Natural killer cell treated with Interleukin-12 subunit alpha and Interleukin-12 subunit beta and Interleukin-15 and Interleukin-18, amount 100 ng/mL, for 72 hours (primary cell): ENCODE measurements at regions not wholly inside any gene's neighbourhood (a gene's known extent, or its start where the extent isn't known, plus 50 kb on each side); places are given as distances from the start of the nearest gene placed in this dataset.
A peak's percentile ranks its signal among the peaks of the same experiment; 100 is the strongest.

Experiments
- ATAC-seq, 2 donors: fragments of 150-1000 bp; cut with Tn5 transposase in 1 of 2; sonication (Bioruptor Pico), chemical (Tn5 transposase) in 1 of 2; 2 replicates each; pipeline ENCODE4 v1.10.0; 2021
- DNase-seq: peaks from one replicate; pipeline ENCODE4 v3.0.0; 2022; ENCODE audit warnings: low spot score
- H3K27ac Mint-ChIP-seq, 2 donors: 1 replicate in 1 of 2; 2 replicates in 1 of 2; pipeline ENCODE4 v1.8.0; 2022; ENCODE audit warnings: mixed read lengths in 2 of 2, mild to moderate bottlenecking in 1 of 2, moderate library complexity in 1 of 2
- H3K27me3 Mint-ChIP-seq, 2 donors: 1 replicate in 1 of 2; 2 replicates in 1 of 2; pipeline ENCODE4 v1.8.0; 2022; ENCODE audit warnings: mixed read lengths in 2 of 2
- H3K36me3 Mint-ChIP-seq: one replicate; pipeline ENCODE4 v1.8.0; 2022; ENCODE audit warnings: mixed read lengths
- H3K4me1 Mint-ChIP-seq, 2 donors: 1 replicate in 1 of 2; 2 replicates in 1 of 2; pipeline ENCODE4 v1.8.0; 2022; ENCODE audit warnings: low read depth in 2 of 2, mixed read lengths in 2 of 2, mild to moderate bottlenecking in 1 of 2
- H3K4me3 Mint-ChIP-seq: one replicate; pipeline ENCODE4 v1.8.0; 2022; ENCODE audit warnings: mixed read lengths
- H3K9me3 Mint-ChIP-seq: 2 replicates; pipeline ENCODE4 v1.8.0; 2022; ENCODE audit warnings: mixed read lengths

DNA sequence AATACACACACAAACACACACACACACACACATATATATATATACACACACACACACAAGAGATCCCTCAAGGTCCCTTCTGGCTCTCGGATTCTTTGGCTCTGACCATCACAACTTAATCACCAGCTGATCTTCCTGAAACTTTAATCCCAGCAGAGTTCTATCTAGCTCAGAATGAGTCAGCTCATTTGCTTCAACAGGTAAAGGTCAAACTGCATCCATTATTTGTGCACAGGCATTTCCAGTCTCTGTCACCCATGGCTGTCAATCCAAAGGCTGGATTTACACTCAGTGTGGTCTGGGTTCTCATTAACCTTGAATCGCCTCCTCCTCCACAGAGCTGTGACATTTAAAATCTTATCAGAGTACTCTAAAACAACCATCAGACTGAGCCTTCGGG lies 113.3 kb upstream of the TMPO start:
- Mint-ChIP-seq H3K27me3 (no peaks in the 10 kb centered on the region), H3K36me3 (no peaks in the 10 kb centered on the region), H3K27ac (no peak overlapping the region), H3K4me3 (no peak overlapping the region), H3K9me3 (no peaks in the 10 kb centered on the region), H3K4me1 (peaks cover 31 to 37% of the 10 kb centered on the region in 2 donors)
- DNase-seq (no peak), ATAC-seq (no peak)

DNA sequence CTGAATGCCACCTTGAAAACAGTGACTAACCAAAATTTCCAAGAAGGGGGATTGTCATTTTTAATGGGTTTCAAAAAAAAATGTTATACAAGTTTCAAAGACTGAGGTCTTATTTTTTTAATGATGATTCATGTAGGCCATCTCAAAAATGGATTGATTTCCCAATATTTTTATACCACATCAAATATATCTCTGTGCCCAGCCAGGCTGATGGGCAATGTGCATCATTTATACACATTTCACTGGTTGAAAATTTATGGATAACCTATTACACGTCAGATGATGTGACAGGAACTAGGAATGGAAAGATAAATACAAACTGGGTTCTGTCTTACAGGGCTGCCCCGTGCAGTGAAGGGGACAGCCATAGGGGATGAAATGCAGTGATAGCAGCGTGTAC lies 112.7 kb upstream of the TMPO start:
- Mint-ChIP-seq H3K4me1 (peaks cover 25 to 33% of the 10 kb centered on the region in 2 donors), H3K27ac (no peak overlapping the region), H3K9me3 (no peaks in the 10 kb centered on the region), H3K4me3 (no peak overlapping the region), H3K36me3 (no peaks in the 10 kb centered on the region), H3K27me3 (no peaks in the 10 kb centered on the region)
- DNase-seq, result no peak
- no peak for ATAC-seq

DNA sequence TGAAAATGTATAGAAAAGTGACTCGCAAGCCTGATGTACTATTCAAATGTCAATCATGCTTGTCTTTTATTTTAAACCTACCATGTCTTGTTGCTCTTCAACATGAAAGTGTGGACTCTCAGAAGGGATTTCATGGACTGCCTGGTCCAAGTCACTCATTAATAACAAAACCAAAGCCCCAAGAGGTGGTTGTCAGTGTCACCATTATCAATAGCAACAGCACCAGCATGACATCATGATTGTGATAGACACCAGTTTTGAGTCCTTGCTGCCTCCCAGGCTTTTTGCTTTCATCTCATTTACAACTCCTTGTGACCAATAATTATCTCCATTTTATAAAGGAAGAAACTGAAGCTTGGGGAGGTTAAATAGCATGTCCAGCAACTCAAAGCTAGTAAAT lies 112.0 kb upstream of the TMPO start:
- Mint-ChIP-seq H3K4me3 (no peak overlapping the region), H3K27me3 (no peaks in the 10 kb centered on the region), H3K4me1 (peaks cover 26 to 33% of the 10 kb centered on the region in 2 donors), H3K9me3 (no peaks in the 10 kb centered on the region), H3K27ac (no peak overlapping the region), H3K36me3 (no peaks in the 10 kb centered on the region)
- DNase-seq (no peak), ATAC-seq (no peak)

DNA sequence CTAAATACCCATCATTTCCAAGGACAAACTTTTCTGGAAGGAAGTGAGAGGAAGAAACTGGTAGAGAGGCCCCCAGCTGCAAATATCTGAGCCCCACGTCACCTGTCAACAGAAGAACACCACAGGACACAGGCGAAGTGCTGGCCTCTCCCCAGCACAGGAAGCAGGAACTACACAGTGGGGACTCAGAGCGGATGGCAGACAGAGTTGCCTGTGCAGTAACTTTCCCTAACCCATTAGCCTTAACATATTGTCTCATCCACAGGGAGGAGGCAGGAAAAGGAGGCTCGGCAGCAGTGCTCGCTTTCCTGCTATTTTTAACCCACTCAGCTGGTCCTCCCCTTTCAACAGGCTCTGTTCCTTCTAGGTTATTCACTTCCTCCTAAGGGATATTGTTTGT lies 111.5 kb upstream of the TMPO start:
- H3K9me3 Mint-ChIP-seq, result no peaks in the 10 kb centered on the region
- ATAC-seq, result no peak
- no peak overlapping the region for H3K4me3 Mint-ChIP-seq
- H3K27me3 Mint-ChIP-seq, result no peaks in the 10 kb centered on the region
- DNase-seq, result no peak
- H3K36me3 Mint-ChIP-seq, result no peaks in the 10 kb centered on the region
- H3K27ac Mint-ChIP-seq, result no peak overlapping the region
- H3K4me1 Mint-ChIP-seq, result peaks cover 31 to 34% of the 10 kb centered on the region in 2 donors

DNA sequence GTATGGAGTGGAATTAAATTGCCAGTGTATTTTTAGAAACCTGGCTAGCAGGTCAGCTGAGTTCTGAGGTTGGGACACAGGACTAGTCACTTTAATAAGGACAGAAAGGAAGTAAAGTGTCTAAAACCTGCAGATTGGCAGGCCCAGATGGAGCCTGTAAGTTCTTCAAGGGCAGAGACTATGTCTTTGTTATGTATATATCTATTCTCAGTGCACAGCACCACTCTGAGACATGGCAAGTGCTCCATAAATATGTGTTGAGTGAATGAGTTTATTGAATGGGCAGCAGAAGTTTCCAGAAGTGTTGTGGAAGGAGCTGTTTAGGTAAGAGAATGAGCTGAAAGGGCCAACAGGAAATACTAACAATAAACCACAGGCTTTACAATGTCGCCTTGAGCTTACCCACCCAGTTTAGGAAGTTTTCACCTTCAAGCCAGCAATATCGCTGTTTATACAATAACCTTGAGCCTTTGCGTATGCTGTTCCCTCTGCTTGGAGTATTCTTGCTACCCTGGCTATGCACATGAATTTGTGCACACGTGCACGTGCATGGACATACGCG lies 109.5 kb upstream of the TMPO start:
- ATAC-seq, result no peak
- Mint-ChIP-seq H3K27ac (no peak overlapping the region), H3K4me1 (peaks cover 17 to 23% of the 10 kb centered on the region in 2 donors)

DNA sequence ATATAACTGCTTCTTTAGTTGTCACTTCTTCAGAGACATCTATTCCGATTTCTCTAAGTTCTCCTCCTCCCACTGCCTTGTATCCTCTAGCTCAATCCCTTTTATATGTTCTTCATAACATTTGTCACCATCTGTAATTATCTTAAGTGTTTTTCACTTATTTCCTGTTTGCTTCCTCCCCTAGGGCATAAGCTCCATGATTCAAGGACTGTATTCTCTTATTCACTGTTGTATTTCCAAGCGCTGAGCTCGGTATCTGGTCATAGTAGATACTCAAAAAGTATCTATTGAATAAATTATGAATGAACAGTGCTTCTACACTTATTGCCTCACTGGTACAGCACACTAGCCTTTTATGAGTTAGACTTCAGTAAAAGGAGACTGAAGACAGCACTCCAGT lies 109.0 kb upstream of the TMPO start:
- no peak for DNase-seq
- Mint-ChIP-seq H3K36me3 (no peaks in the 10 kb centered on the region), H3K9me3 (no peaks in the 10 kb centered on the region), H3K4me3 (no peak overlapping the region), H3K27ac (no peak overlapping the region), H3K27me3 (no peaks in the 10 kb centered on the region), H3K4me1 (peaks cover 17 to 23% of the 10 kb centered on the region in 2 donors)
- ATAC-seq, result no peak

More for the DNA sequence above, 109.5 kb upstream of the TMPO start:
- Mint-ChIP-seq H3K9me3 (no peaks in the 10 kb centered on the region), H3K4me3 (no peak overlapping the region), H3K36me3 (no peaks in the 10 kb centered on the region), H3K27me3 (no peaks in the 10 kb centered on the region)
- DNase-seq, result no peak

DNA sequence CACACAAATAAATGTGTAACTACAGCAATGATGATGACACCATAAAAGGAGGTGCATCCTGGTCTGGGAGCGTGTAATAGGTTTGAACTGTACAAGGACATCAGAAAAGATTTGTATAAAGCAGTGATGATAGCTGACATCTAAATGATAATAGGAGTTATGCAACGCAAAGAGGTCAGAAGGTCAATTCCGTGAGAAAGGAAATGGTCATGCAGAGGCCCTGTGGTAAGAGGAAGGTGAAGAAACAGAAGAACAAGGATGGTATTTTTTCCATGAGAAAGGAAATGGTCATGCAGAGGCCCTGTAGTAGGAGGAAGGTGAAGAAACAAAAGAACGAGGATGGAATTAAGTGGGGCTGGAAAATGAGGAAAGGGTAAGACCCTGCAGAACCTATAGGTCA lies 106.7 kb upstream of the TMPO start:
- ATAC-seq (no peak), DNase-seq (no peak)
- Mint-ChIP-seq H3K36me3 (no peaks in the 10 kb centered on the region), H3K4me1 (peaks cover 17 to 23% of the 10 kb centered on the region in 2 donors), H3K27me3 (no peaks in the 10 kb centered on the region), H3K27ac (no peak overlapping the region), H3K4me3 (no peak overlapping the region), H3K9me3 (no peaks in the 10 kb centered on the region)

DNA sequence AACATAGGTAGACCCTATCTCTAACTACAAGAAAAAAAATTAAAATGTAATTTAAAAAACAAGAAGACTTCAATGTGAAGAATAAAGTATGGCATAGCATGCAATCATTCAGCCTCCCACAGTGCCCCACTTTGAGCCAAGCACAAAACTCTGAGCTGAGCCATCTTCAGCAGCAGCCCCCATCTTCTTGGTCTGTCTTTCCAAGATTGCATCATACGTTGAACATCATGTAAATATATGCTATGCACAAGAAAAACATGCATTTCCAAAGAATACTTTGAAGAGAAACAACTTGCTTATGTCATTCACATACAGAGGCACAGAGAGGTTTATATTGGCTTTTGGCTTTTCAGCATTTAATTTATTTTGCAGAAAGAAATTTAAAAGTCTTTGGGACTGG lies 105.8 kb upstream of the TMPO start:
- ATAC-seq (no peak), DNase-seq (no peak)
- H3K9me3 Mint-ChIP-seq, result no peaks in the 10 kb centered on the region
- no peaks in the 10 kb centered on the region for H3K36me3 Mint-ChIP-seq
- H3K4me1 Mint-ChIP-seq, result peaks cover 17 to 18% of the 10 kb centered on the region in 2 donors
- no peak overlapping the region for H3K4me3 Mint-ChIP-seq
- no peak overlapping the region for H3K27ac Mint-ChIP-seq
- no peaks in the 10 kb centered on the region for H3K27me3 Mint-ChIP-seq

DNA sequence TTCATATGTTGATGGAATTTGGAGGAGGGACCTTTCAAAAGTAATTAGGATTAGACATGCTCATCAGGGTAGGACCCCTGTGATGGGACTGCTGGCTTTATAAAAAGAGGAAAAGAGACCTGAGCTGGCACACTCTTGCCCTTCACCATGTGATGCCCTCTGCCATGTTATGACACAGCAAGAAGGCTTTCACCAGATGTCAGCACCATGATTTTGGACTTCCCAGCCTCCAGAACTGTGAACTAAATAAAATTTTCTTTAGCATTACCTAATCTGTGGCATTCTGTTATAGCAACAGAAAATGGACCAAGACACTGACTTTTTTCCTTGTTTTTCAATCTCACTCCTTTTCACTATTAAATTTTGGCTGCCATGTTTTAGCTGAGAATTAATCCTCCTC lies 105.0 kb upstream of the TMPO start:
- no peak for DNase-seq
- ATAC-seq, result no peak
- Mint-ChIP-seq H3K36me3 (no peaks in the 10 kb centered on the region), H3K9me3 (no peaks in the 10 kb centered on the region), H3K4me3 (no peak overlapping the region), H3K27me3 (no peaks in the 10 kb centered on the region), H3K27ac (no peak overlapping the region), H3K4me1 (peaks cover 17 to 18% of the 10 kb centered on the region in 2 donors)

DNA sequence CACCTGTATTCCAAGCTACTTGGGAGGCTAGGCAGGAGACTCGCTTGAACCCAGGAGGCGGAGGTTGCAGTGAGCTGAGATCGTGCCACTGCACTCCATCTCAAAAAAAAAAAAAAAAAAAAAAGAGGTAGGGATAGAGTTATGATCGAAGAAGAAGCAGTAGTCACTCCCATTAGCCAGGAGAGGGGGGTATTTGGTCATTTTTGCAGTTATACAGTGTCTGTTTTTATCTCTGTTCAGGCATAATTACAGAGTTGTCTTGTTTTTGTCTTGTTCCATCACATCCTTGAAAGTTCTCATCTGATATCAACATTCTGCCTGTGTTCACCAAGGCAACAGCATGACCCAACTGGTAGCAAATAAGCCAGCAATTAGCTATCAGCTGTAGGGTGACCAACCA lies 98.5 kb upstream of the TMPO start:
- H3K27me3 Mint-ChIP-seq, result peaks cover 6 to 8% of the 10 kb centered on the region in 2 donors
- no peaks in the 10 kb centered on the region for H3K9me3 Mint-ChIP-seq
- DNase-seq (no peak), ATAC-seq (no peak)
- H3K36me3 Mint-ChIP-seq, result no peaks in the 10 kb centered on the region
- H3K4me3 Mint-ChIP-seq, result no peak overlapping the region
- no peak overlapping the region for H3K27ac Mint-ChIP-seq
- H3K4me1 Mint-ChIP-seq, result peaks cover 0 to 8% of the 10 kb centered on the region in 2 donors

DNA sequence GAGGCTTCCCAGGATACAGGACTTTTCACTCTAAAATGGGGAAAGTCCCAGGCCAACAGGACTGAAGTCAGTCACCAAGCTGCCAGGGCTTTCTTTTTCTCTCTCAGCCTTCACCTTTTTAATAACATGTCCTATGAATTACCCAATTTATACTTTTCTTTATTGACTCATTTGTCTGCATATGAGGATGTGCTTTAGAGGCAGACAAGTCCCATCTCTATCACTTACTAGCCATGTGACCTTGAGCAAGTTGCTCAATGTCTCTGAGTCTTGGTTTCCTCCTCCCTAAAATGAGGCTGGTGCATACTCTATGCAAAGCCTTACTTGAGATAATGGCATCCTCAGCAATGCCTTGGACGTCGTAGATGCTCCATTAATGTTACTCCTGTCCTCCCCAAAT lies 98.1 kb upstream of the TMPO start:
- H3K36me3 Mint-ChIP-seq, result no peaks in the 10 kb centered on the region
- DNase-seq, result no peak
- no peak overlapping the region for H3K4me3 Mint-ChIP-seq
- no peak overlapping the region for H3K27ac Mint-ChIP-seq
- H3K9me3 Mint-ChIP-seq, result no peaks in the 10 kb centered on the region
- peaks cover 0 to 8% of the 10 kb centered on the region in 2 donors for H3K4me1 Mint-ChIP-seq
- peak in 1 of 2 donors; percentile 41 for ATAC-seq
- H3K27me3 Mint-ChIP-seq, result peaks cover 6 to 8% of the 10 kb centered on the region in 2 donors

DNA sequence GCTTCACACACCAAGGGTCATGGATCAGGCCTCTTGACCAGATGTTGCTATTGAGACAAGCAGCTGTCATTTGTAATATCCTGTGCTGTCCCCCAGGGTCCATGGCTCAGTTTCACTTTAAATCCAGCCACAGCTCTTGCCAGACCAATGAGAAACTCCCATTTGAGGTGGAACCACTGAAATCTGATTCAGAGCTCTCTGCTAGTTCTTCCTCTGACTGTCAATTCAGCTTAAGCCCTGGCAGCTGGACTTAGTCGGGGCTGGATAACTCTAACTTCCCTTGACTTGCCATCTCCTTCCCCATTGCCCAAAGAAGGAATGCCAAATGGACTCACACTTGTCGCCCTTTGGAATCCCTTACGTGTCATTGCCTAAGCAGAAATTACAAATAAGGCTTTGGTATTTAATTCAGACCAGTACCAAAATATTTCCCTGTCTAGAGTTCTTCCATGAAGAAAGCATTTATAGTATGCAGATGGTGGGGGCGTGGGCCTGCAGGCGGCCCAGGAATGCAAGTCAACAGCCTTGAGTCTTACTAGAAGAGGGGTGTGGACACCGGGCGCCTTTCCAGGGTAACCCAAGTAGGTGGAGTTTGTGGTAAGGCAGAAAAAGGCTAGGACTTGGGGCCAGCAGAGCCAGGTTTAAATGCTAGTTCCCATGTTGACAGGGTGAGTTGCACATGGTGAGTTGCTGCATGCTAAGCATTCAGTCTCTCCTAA lies 96.9 kb upstream of the TMPO start:
- ATAC-seq (no peak), DNase-seq (no peak)
- Mint-ChIP-seq H3K4me3 (no peak overlapping the region), H3K9me3 (no peaks in the 10 kb centered on the region), H3K4me1 (peaks cover 0 to 8% of the 10 kb centered on the region in 2 donors), H3K36me3 (no peaks in the 10 kb centered on the region), H3K27me3 (peaks cover 6 to 8% of the 10 kb centered on the region in 2 donors), H3K27ac (no peak overlapping the region)

DNA sequence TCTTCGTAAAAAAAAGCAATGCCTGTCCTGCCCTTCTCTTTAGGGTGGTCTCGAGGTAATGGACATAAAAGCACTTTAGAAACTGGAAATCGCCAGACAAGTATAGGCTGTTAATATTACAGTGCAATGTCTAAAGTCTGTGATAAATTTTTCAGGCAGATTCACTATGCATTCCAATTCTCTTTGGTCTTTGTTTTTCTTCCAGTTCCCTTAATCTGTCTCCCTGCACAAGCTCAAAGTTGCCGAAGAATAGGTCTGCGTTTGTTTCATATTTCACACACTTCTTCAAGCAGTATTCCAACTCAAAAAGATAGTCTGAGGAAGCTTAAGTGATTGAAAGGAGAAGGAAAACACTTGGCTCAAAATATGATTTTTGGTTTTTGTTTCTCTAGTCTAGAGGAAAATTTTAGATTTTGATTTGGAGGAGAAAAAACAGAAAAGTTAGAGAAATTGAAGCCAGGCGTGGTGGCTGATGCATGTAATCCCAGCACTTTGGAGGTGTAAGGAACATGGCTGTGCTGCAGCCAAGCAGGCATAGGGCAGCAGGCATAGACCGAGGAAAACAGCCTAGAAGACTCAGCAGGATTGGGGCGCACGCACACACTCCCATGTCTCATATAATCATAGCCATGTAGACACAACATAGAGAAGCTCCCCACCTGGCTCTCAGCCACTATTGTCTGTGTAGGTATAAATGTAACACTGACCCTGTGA lies 96.2 kb upstream of the TMPO start:
- Mint-ChIP-seq H3K4me3 (no peak overlapping the region), H3K4me1 (peaks cover 0 to 8% of the 10 kb centered on the region in 2 donors), H3K9me3 (no peaks in the 10 kb centered on the region), H3K27ac (no peak overlapping the region), H3K27me3 (peaks cover 6 to 8% of the 10 kb centered on the region in 2 donors), H3K36me3 (no peaks in the 10 kb centered on the region)
- DNase-seq (no peak), ATAC-seq (no peak)

DNA sequence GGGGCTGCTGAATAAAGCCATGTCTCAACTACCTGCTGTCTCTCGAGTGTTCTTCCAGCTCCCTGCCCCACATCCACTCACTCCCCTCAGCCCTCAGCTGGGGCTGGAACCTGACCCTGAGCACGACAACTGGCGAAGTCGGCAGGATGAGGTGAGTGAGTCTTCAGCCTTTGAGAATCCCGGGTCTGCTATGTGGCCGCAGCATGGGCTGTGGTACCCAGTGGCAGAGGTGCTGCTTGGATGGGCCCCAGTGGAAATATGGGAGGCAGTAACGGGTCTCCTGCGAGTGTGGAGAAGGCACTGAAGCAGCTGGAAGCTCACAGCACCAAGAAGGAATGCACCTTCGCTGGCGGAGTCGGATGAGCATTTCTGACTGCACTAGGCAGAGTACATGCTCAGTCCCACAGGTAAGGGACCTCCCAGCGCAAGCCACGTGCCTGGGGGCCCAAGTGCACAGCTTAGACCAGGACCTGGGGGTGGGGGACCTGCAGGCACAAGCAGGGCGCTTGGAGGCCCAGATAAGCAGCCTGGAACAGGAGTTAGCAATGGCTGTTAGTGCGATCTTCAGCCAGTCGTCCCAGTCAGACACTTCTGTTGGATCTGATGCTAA lies 95.5 kb upstream of the TMPO start:
- Mint-ChIP-seq H3K36me3 (no peaks in the 10 kb centered on the region), H3K27ac (no peak overlapping the region), H3K4me3 (no peak overlapping the region), H3K27me3 (peaks cover 6 to 8% of the 10 kb centered on the region in 2 donors), H3K4me1 (peaks cover 0 to 8% of the 10 kb centered on the region in 2 donors), H3K9me3 (no peaks in the 10 kb centered on the region)
- ATAC-seq (no peak), DNase-seq (no peak)
